CD14-positive monocyte (primary cell): ENCODE measurements at regions not wholly inside any gene's neighbourhood (a gene's known extent, or its start where the extent isn't known, plus 50 kb on each side); places are given as distances from the start of the nearest gene placed in this dataset.

Experiments
- DNase-seq, 3 donors: peaks; one replicate each; pipeline ENCODE4 v3.0.0-alpha.2; 2011 to 2022
- H2AFZ ChIP-seq: 2 replicates; pipeline ENCODE4 v1.6.0; 2012; ENCODE audit warnings: mild to moderate bottlenecking, low read depth, low read length, inconsistent platforms; ENCODE audit not compliant: insufficient read depth, poor library complexity, severe bottlenecking
- H3K27ac ChIP-seq, 2 donors: 1 replicate in 1 of 2; 2 replicates in 1 of 2; pipeline ENCODE4 v1.5.1; 2012 to 2013; ENCODE audit warnings: low read length in 2 of 2, control low read depth in 1 of 2, inconsistent platforms in 1 of 2, low read depth in 1 of 2, mild to moderate bottlenecking in 1 of 2
- H3K27me3 ChIP-seq, 2 donors: one replicate each; pipeline versions ENCODE4 v1.6.0 to v1.6.1; 2011 to 2013; ENCODE audit warnings: low read length in 2 of 2; ENCODE audit not compliant: control insufficient read depth in 2 of 2, insufficient read depth in 2 of 2
- H3K36me3 ChIP-seq, 2 donors: replicated peaks in 1 of 2; 1 replicate in 1 of 2; 2 replicates in 1 of 2; pipeline versions ENCODE4 v1.5.1 to v1.6.1; 2012 to 2013; ENCODE audit warnings: low read length in 2 of 2, control low read depth in 1 of 2, inconsistent platforms in 1 of 2, mild to moderate bottlenecking in 1 of 2; ENCODE audit not compliant: insufficient read depth in 2 of 2, control insufficient read depth in 1 of 2
- H3K4me1 ChIP-seq, 2 donors: 1 replicate in 1 of 2; 2 replicates in 1 of 2; pipeline versions ENCODE4 v1.5.1 to v1.6.1; 2012 to 2013; ENCODE audit warnings: low read length in 2 of 2, control low read depth in 1 of 2, inconsistent platforms in 1 of 2, mild to moderate bottlenecking in 1 of 2, moderate library complexity in 1 of 2; ENCODE audit not compliant: insufficient read depth in 2 of 2, control insufficient read depth in 1 of 2
- H3K4me2 ChIP-seq: replicated peaks from 2 replicates; pipeline ENCODE3; 2012; ENCODE audit warnings: low read length, moderate library complexity, mild to moderate bottlenecking; ENCODE audit not compliant: poor library complexity, severe bottlenecking; ENCODE audit errors: extremely low read depth
- H3K4me3 ChIP-seq, 3 experiments: fragments of 200-600 bp in 1 of 3; sonication (generic) in 1 of 3; replicated peaks in 1 of 3; 1 replicate in 2 of 3; 2 replicates in 1 of 3; pipeline ENCODE4 v1.5.1; 2011 to 2013; ENCODE audit warnings: low read length in 3 of 3, mild to moderate bottlenecking in 3 of 3, control low read depth in 2 of 3, low read depth in 2 of 3, inconsistent platforms in 1 of 3, moderate library complexity in 1 of 3
- H3K79me2 ChIP-seq: 2 replicates; pipeline ENCODE4 v1.6.0; 2012; ENCODE audit warnings: mild to moderate bottlenecking, control low read depth, inconsistent platforms, low read length, moderate library complexity; ENCODE audit not compliant: insufficient read depth
- H3K9ac ChIP-seq: 2 replicates; pipeline ENCODE4 v1.6.0; 2017; ENCODE audit warnings: low read length, mild to moderate bottlenecking; ENCODE audit not compliant: insufficient read depth, poor library complexity, severe bottlenecking
- H3K9me3 ChIP-seq, 2 donors: replicated peaks in 1 of 2; 1 replicate in 1 of 2; 2 replicates in 1 of 2; pipeline versions ENCODE4 v1.5.1 to v1.6.1; 2012 to 2013; ENCODE audit warnings: low read length in 2 of 2, control low read depth in 1 of 2; ENCODE audit not compliant: control insufficient read depth in 1 of 2, insufficient read depth in 1 of 2
- H4K20me1 ChIP-seq: 2 replicates; pipeline ENCODE4 v1.6.0; 2012; ENCODE audit warnings: mild to moderate bottlenecking, low read length, control low read depth, moderate library complexity; ENCODE audit not compliant: insufficient read depth
- H3K27ac Mint-ChIP-seq, 7 donors: one replicate each; pipeline ENCODE4 v1.8.0; 2020; ENCODE audit warnings: mild to moderate bottlenecking in 7 of 7, mixed read lengths in 7 of 7, moderate library complexity in 6 of 7, inconsistent platforms in 2 of 7
- H3K27me3 Mint-ChIP-seq, 3 donors: one replicate each; pipeline ENCODE4 v1.8.0; 2021 to 2022; ENCODE audit warnings: low read depth in 3 of 3, mild to moderate bottlenecking in 3 of 3, mixed read lengths in 3 of 3, moderate library complexity in 3 of 3, inconsistent platforms in 1 of 3
- H3K36me3 Mint-ChIP-seq, 2 donors: one replicate each; pipeline ENCODE4 v1.8.0; 2020; ENCODE audit warnings: mixed read lengths in 2 of 2, inconsistent platforms in 1 of 2, mild to moderate bottlenecking in 1 of 2
- H3K4me1 Mint-ChIP-seq: one replicate; pipeline ENCODE4 v1.8.0; 2020; ENCODE audit warnings: mild to moderate bottlenecking, mixed read lengths
- H3K4me3 Mint-ChIP-seq, 2 donors: one replicate each; pipeline ENCODE4 v1.8.0; 2020; ENCODE audit warnings: mild to moderate bottlenecking in 2 of 2, mixed read lengths in 2 of 2, moderate library complexity in 1 of 2
- H3K9me3 Mint-ChIP-seq, 7 donors: one replicate each; pipeline ENCODE4 v1.8.0; 2020 to 2022; ENCODE audit warnings: mixed read lengths in 7 of 7, mild to moderate bottlenecking in 6 of 7, moderate library complexity in 6 of 7, inconsistent platforms in 2 of 7
- WGBS: methylation state at CpG from one replicate; pipeline ENCODE4 v1.1.5; 2013; ENCODE audit warnings: missing lambda C conversion rate; ENCODE audit not compliant: insufficient coverage; 5-methylcytosine and 5-hydroxymethylcytosine counted together
- intact Hi-C, 2 donors: fragments of 100-400 bp; cut with micrococcal nuclease; formaldehyde crosslinking; loops; one replicate each; pipeline versions ENCODE4 v1.15.0 to v1.15.1; 2023
- TF ChIP-seq, protein P1 (sequence below): fragments of 200-600 bp; IDR thresholded peaks from one replicate; pipeline ENCODE4 v1.8.0; 2022; ENCODE audit warnings: antibody characterized with exemption, mild to moderate bottlenecking

DNA sequence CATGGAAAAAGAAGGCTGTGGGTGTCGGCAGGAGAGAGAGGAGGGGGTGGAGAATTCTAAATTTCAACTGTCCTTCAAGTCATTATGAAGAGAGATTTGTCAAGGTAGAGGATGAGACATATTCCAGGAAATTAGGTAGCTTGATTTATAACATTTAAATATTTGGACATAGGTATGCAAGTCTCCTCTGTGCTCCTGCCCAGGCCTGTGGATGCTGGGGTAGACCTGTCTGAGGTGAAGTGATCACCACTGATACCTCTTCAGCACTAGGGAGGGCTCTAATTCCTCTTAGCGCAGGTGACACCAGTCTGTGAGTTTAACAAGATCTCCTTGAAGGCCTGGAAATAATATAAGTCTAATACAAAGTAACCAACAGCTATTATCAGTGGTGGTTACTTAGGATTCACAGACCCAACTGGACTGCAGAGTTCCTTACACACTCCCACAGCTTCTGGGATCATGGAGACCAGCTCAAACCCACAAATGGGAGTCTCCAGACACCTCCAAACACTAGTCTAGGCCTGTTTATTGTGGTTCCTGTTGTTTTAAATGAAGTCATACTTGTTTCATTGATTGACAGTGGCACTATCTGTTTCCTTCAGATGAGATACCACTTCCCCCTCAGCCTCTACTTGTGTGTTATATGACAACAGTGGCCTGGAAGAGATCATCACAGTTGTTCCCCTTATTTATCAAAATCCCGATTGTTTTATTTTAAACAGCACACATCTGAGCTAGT lies 104.1 kb upstream of the ITPRID2 start:
- H3K36me3 ChIP-seq = no peaks in the 10 kb centered on the region
- H3K36me3 Mint-ChIP-seq = no peaks in the 10 kb centered on the region
- intact Hi-C loops = no loop called here
- H3K79me2 ChIP-seq = no peaks in the 10 kb centered on the region
- no peaks in the 10 kb centered on the region for H3K27me3 ChIP-seq
- WGBS = 100% methylated on average over 1 of the region's 3 CpGs
- no peak overlapping the region for H2AFZ ChIP-seq
- no peaks in the 10 kb centered on the region for H3K4me1 Mint-ChIP-seq
- DNase-seq = no peak
- H3K4me1 ChIP-seq = no peaks in the 10 kb centered on the region
- H3K27me3 Mint-ChIP-seq = peaks cover 0 to 2% (median 0%) of the 10 kb centered on the region in 3 donors
- H3K27ac ChIP-seq = no peak overlapping the region
- H3K9me3 ChIP-seq = no peaks in the 10 kb centered on the region
- no peak overlapping the region for H3K4me2 ChIP-seq
- no peak overlapping the region for H3K4me3 Mint-ChIP-seq
- no peak overlapping the region for H3K4me3 ChIP-seq
- TF ChIP-seq, protein P1, sequence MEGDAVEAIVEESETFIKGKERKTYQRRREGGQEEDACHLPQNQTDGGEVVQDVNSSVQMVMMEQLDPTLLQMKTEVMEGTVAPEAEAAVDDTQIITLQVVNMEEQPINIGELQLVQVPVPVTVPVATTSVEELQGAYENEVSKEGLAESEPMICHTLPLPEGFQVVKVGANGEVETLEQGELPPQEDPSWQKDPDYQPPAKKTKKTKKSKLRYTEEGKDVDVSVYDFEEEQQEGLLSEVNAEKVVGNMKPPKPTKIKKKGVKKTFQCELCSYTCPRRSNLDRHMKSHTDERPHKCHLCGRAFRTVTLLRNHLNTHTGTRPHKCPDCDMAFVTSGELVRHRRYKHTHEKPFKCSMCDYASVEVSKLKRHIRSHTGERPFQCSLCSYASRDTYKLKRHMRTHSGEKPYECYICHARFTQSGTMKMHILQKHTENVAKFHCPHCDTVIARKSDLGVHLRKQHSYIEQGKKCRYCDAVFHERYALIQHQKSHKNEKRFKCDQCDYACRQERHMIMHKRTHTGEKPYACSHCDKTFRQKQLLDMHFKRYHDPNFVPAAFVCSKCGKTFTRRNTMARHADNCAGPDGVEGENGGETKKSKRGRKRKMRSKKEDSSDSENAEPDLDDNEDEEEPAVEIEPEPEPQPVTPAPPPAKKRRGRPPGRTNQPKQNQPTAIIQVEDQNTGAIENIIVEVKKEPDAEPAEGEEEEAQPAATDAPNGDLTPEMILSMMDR = no peak
- H3K27ac Mint-ChIP-seq = no peak overlapping the region
- peaks cover 0 to 5% (median 0%) of the 10 kb centered on the region in 7 donors for H3K9me3 Mint-ChIP-seq
- H3K9ac ChIP-seq = no peak overlapping the region
- H4K20me1 ChIP-seq = no peaks in the 10 kb centered on the region

DNA sequence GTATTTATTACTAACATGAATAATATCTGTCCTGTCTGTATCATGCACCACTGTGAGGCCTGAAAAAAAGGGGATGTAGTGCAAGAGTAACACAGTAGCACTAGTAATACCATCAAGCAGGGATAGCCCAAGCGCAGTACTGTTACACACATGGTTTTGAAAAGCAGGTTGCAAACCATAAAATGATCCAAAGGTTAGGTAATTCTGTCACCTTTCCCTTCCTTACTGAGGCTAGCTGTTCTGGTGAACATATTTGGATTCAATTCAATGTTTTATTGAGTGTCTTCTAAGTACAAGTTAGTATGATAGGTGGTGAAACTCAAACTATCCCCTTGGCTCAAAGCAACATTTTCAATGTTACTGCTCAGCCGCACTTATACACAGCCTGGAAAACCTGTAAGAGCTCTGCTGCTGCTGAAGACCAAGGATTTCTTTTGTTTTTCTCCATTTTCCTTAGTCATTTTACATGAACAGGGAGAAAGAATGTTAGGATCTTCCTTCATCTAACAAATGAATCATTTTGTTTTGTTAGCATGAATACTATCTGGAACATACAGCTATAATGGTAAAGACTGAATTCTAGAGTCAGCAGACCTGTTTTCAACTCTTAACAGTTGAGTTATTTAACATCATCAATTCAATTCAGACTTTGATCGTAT lies 102.5 kb upstream of the ITPRID2 start:
- Histone ChIP-seq H3K27ac (no peak overlapping the region), H3K4me1 (no peaks in the 10 kb centered on the region), H3K9me3 (no peaks in the 10 kb centered on the region), H3K79me2 (no peaks in the 10 kb centered on the region), H2AFZ (no peak overlapping the region), H4K20me1 (no peaks in the 10 kb centered on the region), H3K4me3 (no peak overlapping the region), H3K36me3 (no peaks in the 10 kb centered on the region), H3K27me3 (no peaks in the 10 kb centered on the region), H3K9ac (no peak overlapping the region), H3K4me2 (no peak overlapping the region)
- Mint-ChIP-seq H3K4me1 (no peaks in the 10 kb centered on the region), H3K27ac (no peak overlapping the region), H3K27me3 (peaks cover 0 to 2% (median 0%) of the 10 kb centered on the region in 3 donors), H3K9me3 (peaks cover 0 to 11% (median 0%) of the 10 kb centered on the region in 7 donors), H3K4me3 (no peak overlapping the region), H3K36me3 (peaks cover 0 to 3% of the 10 kb centered on the region in 2 donors)
- intact Hi-C loops = no loop called here
- DNase-seq = no peak
- TF ChIP-seq, protein P1 = no peak
- no CpG with 5 or more reads among the region's 3 CpGs for WGBS
